OCI-LY3 (cell line): ENCODE measurements at regions not wholly inside any gene's neighbourhood (a gene's known extent, or its start where the extent isn't known, plus 50 kb on each side); places are given as distances from the start of the nearest gene placed in this dataset.
A peak's percentile ranks its signal among the peaks of the same experiment; 100 is the strongest.

Experiments used
- H2AFZ ChIP-seq: fragments of 200-600, 300-600 bp; shearing (Covaris generic); 2 replicates; pipeline ENCODE4 v1.6.0; 2014; ENCODE audit warnings: antibody characterized with exemption, low read depth, low read length
- H3K27ac ChIP-seq: fragments of 200-600, 300-600 bp; sonication (generic); 2 replicates; pipeline ENCODE4 v1.5.1; 2014; ENCODE audit warnings: mild to moderate bottlenecking, low read length, moderate library complexity, mixed read lengths
- H3K27me3 ChIP-seq: fragments of 200-600, 300-600 bp; sonication (generic); 2 replicates; pipeline ENCODE4 v1.6.1; 2014; ENCODE audit warnings: low read depth, low read length, mixed read lengths
- H3K36me3 ChIP-seq: fragments of 200-600, 300-600 bp; sonication (generic); replicated peaks from 2 replicates; pipeline ENCODE3; 2014; ENCODE audit warnings: low read depth, low read length, mixed read lengths
- H3K4me1 ChIP-seq: fragments of 300-600, 200-600 bp; sonication (generic); 2 replicates; pipeline ENCODE4 v1.6.1; 2014; ENCODE audit warnings: low read length, mixed read lengths
- H3K4me2 ChIP-seq: fragments of 200-600, 300-600 bp; sonication (generic); 2 replicates; pipeline ENCODE4 v1.6.1; 2014; ENCODE audit warnings: low read length, mixed read lengths
- H3K4me3 ChIP-seq: fragments of 300-600, 200-600 bp; sonication (generic); 2 replicates; pipeline ENCODE4 v1.5.1; 2014; ENCODE audit warnings: antibody characterized with exemption, mild to moderate bottlenecking, low read length, moderate library complexity
- H3K79me2 ChIP-seq: fragments of 300-600, 200-600 bp; shearing (Covaris generic); 2 replicates; pipeline ENCODE4 v1.6.1; 2014; ENCODE audit warnings: mild to moderate bottlenecking, low read length, mixed read lengths
- H3K9ac ChIP-seq: fragments of 300-600, 200-600 bp; shearing (Covaris generic); 2 replicates; pipeline ENCODE4 v1.6.0; 2014; ENCODE audit warnings: mild to moderate bottlenecking, low read length, moderate library complexity
- H3K9me3 ChIP-seq: fragments of 200-600, 300-600 bp; shearing (Covaris generic); 2 replicates; pipeline ENCODE4 v1.6.1; 2014; ENCODE audit warnings: low read length, mixed read lengths; ENCODE audit not compliant: insufficient read depth
- H4K20me1 ChIP-seq: fragments of 200-600, 300-600 bp; sonication (generic); 2 replicates; pipeline ENCODE4 v1.6.1; 2016; ENCODE audit warnings: low read length, mixed read lengths; ENCODE audit not compliant: insufficient read depth
- EZH2phosphoT487 ChIP-seq: fragments of 200-600 bp; shearing (Covaris generic); IDR thresholded peaks from 2 replicates; pipeline ENCODE4 v1.6.1; 2018; ENCODE audit warnings: antibody characterized with exemption, mixed run types, low read depth
- TF ChIP-seq, protein P1 (sequence below): fragments of 200-600, 300-600 bp; sonication (generic); IDR thresholded peaks from 2 replicates; pipeline ENCODE4 v1.5.1; 2014; ENCODE audit warnings: antibody characterized with exemption, low read length, low read depth

DNA sequence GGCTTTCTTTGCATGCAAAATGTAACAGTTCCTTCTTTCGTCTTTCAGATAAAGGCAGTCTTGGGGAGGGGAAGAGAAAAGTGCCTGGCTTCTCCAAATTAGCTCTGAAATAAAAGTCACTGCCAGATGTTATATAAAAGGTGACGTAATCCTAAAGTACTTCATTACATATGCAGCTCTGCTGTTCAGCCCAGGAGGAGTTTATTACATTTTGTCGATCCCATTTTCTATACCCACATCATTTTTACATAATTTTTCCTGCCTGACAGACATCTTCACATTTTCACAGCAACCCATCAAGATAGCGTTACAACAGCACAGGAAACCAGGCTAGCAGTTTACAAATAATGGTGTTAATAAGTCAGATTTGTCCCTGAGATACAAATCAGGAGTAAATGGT, 86.7 kb upstream of the SLC30A5 start:
- Histone ChIP-seq H3K4me1 (no peaks in the 10 kb centered on the region), H3K4me3 (no peak overlapping the region), H3K9ac (no peak overlapping the region), H3K27me3 (no peaks in the 10 kb centered on the region), H3K4me2 (no peak overlapping the region), H4K20me1 (no peaks in the 10 kb centered on the region), H3K36me3 (no peaks in the 10 kb centered on the region), H3K27ac (no peak overlapping the region), H2AFZ (no peak overlapping the region), H3K79me2 (no peaks in the 10 kb centered on the region), H3K9me3 (no peaks in the 10 kb centered on the region)
- TF ChIP-seq EZH2phosphoT487: no peak
- TF ChIP-seq, protein P1, sequence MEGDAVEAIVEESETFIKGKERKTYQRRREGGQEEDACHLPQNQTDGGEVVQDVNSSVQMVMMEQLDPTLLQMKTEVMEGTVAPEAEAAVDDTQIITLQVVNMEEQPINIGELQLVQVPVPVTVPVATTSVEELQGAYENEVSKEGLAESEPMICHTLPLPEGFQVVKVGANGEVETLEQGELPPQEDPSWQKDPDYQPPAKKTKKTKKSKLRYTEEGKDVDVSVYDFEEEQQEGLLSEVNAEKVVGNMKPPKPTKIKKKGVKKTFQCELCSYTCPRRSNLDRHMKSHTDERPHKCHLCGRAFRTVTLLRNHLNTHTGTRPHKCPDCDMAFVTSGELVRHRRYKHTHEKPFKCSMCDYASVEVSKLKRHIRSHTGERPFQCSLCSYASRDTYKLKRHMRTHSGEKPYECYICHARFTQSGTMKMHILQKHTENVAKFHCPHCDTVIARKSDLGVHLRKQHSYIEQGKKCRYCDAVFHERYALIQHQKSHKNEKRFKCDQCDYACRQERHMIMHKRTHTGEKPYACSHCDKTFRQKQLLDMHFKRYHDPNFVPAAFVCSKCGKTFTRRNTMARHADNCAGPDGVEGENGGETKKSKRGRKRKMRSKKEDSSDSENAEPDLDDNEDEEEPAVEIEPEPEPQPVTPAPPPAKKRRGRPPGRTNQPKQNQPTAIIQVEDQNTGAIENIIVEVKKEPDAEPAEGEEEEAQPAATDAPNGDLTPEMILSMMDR: no peak

DNA sequence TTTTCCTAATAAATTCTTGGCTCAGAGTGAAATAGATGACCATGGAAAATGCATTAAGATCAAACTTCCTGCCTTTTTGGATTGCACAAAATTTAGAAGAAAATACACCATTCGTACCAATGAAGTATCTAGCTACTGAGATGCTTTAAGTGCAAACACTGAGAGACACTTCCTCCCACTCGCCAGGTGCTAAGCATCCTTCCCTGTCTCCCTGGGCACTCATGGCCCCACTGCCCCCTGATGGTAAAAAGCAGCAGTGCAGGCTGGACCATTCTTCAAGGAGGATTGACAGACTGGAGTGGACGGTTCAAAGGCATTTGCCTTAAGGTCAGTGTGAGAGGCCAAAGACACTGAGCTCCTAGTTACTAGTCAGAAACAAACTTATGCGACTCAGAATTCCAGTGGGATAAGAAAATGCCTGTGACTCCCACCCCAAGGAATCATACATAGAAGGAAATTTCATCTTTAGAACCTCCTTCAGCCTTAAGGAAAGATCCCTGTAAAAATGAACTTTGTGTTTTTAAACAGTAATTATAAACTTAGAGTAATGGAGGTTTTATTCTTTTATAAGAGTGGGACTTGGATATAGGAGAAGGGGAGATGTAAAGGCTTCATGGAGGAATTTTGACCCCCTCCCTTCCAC, 86.0 kb upstream of the SLC30A5 start:
- no peaks in the 10 kb centered on the region for H3K4me1 ChIP-seq

DNA sequence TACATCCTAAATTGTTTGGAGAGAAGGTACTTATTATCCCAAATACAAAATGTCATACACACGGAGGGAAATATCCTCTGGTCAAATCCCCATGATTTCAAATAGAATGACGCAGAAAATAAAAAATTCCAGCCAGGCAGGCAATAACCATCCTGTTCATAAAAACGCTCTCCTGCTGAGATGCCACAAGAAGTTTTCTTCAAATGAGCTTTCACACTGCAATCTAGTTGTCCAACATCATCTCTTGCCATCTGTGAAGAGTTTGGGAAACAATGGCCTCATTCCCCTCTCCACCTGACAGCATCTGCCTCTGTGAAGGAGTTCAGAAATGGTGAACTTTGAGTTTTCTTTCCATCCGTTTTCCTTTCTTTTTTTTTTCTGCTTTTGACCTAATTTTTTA, 83.3 kb upstream of the SLC30A5 start:
- H3K79me2 ChIP-seq: no peaks in the 10 kb centered on the region
- H3K27me3 ChIP-seq: no peaks in the 10 kb centered on the region
- H4K20me1 ChIP-seq: no peaks in the 10 kb centered on the region
- no peaks in the 10 kb centered on the region for H3K4me1 ChIP-seq
- no peak overlapping the region for H3K27ac ChIP-seq
- H3K4me3 ChIP-seq: no peak overlapping the region
- no peak overlapping the region for H3K9ac ChIP-seq
- TF ChIP-seq, protein P1: no peak
- TF ChIP-seq EZH2phosphoT487: no peak
- H3K9me3 ChIP-seq: no peaks in the 10 kb centered on the region
- no peak overlapping the region for H3K4me2 ChIP-seq
- no peaks in the 10 kb centered on the region for H3K36me3 ChIP-seq
- H2AFZ ChIP-seq: no peak overlapping the region

More for the DNA sequence above, 86.0 kb upstream of the SLC30A5 start:
- no peak overlapping the region for H3K27ac ChIP-seq
- H2AFZ ChIP-seq: no peak overlapping the region
- H3K9ac ChIP-seq: no peak overlapping the region
- H3K79me2 ChIP-seq: no peaks in the 10 kb centered on the region
- H3K4me3 ChIP-seq: no peak overlapping the region
- no peak overlapping the region for H3K4me2 ChIP-seq
- no peaks in the 10 kb centered on the region for H3K9me3 ChIP-seq
- no peaks in the 10 kb centered on the region for H3K27me3 ChIP-seq
- H3K36me3 ChIP-seq: no peaks in the 10 kb centered on the region
- TF ChIP-seq EZH2phosphoT487: no peak
- TF ChIP-seq, protein P1: peak; percentile 84
- no peaks in the 10 kb centered on the region for H4K20me1 ChIP-seq

DNA sequence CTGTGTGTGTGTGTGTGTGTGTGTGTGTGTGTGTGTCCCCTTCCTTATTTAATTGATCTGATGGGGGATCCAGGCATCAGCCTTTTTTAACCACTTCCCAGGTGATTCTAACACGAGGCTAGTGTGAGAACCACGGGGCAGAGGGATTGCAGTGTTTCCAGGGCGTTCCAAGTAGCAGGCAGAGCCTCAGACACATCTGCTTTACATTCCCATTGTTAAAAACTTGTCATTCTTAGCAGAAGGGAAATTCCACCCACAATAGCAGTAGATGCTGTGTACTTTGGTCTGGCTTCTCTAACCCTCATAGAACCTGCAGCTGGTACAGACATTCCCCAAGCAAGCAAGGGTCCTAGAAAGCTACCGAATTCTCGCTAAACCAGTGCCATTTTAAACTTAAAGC, 81.9 kb upstream of the SLC30A5 start:
- Histone ChIP-seq H3K4me3 (no peak overlapping the region), H3K4me1 (no peaks in the 10 kb centered on the region), H2AFZ (no peak overlapping the region), H3K27me3 (no peaks in the 10 kb centered on the region), H3K79me2 (no peaks in the 10 kb centered on the region), H3K9me3 (no peaks in the 10 kb centered on the region), H3K4me2 (no peak overlapping the region), H3K9ac (no peak overlapping the region), H3K36me3 (no peaks in the 10 kb centered on the region), H3K27ac (no peak overlapping the region), H4K20me1 (no peaks in the 10 kb centered on the region)
- TF ChIP-seq EZH2phosphoT487: no peak
- TF ChIP-seq, protein P1: no peak
